Activated CD4-positive, alpha-beta T cell treated with anti-CD3 and anti-CD28 coated beads, Interleukin-2, amount 50 U/mL, for 48 hours (primary cell): ENCODE measurements at regions not wholly inside any gene's neighbourhood (a gene's known extent, or its start where the extent isn't known, plus 50 kb on each side); places are given as distances from the start of the nearest gene placed in this dataset.
"Not testable (repeated sequence)": the region's sequence is repeated elsewhere in the genome, so short reads cannot be mapped to it uniquely, and the experiment has no call there.

Experiments
- DNase-seq, 2 experiments: peaks; one replicate each; pipeline ENCODE4 v3.0.0-alpha.2; 2020

GRCh38 chr15:84550503-84550902, 50.3 kb upstream of the ZSCAN2 start:
- not testable (repeated sequence) for DNase-seq
